Cardiac muscle cell (in vitro differentiated cells and primary cell): ENCODE measurements at regions not wholly inside any gene's neighbourhood (a gene's known extent, or its start where the extent isn't known, plus 50 kb on each side); places are given as distances from the start of the nearest gene placed in this dataset.

Experiments used
- DNase-seq, 2 donors: peaks; one replicate each; pipeline versions ENCODE4 v3.0.0 to v3.0.0-alpha.2; 2010 to 2017; ENCODE audit warnings: low read depth in 1 of 2, low spot score in 1 of 2
- H3K27ac ChIP-seq: fragments of 200-600 bp; sonication (generic); 2 replicates; pipeline ENCODE4 v1.5.1; 2016
- H3K27me3 ChIP-seq: fragments of 200-600 bp; sonication (generic); 2 replicates; pipeline ENCODE4 v1.6.0; 2016; ENCODE audit warnings: control low read depth
- H3K36me3 ChIP-seq: fragments of 200-600 bp; sonication (generic); 2 replicates; pipeline ENCODE4 v1.5.1; 2016; ENCODE audit warnings: control low read depth
- H3K4me1 ChIP-seq: fragments of 200-600 bp; sonication (generic); 2 replicates; pipeline ENCODE4 v1.8.1; 2017; ENCODE audit warnings: low read depth, mild to moderate bottlenecking, mixed run types
- H3K4me3 ChIP-seq: fragments of 200-600 bp; sonication (generic); 2 replicates; pipeline ENCODE4 v1.5.1; 2016; ENCODE audit warnings: mild to moderate bottlenecking
- H3K9me3 ChIP-seq: fragments of 200-600 bp; sonication (generic); 2 replicates; pipeline ENCODE4 v1.5.1; 2017; ENCODE audit warnings: low read depth, mild to moderate bottlenecking, control low read depth
- CTCF ChIP-seq: IDR thresholded peaks from 2 replicates; pipeline ENCODE4 v1.5.1; 2012; ENCODE audit warnings: low read depth, mild to moderate bottlenecking, low read length

GRCh38 chr20:58097943-58098342 lies 130.5 kb downstream of the ANKRD60 start:
- H3K4me3 ChIP-seq, result no peak overlapping the region
- no peak for DNase-seq
- no peaks in the 10 kb centered on the region for H3K36me3 ChIP-seq
- TF ChIP-seq CTCF, result no peak
- H3K27me3 ChIP-seq, result no peaks in the 10 kb centered on the region
- H3K9me3 ChIP-seq, result no peaks in the 10 kb centered on the region
- no peaks in the 10 kb centered on the region for H3K4me1 ChIP-seq
- no peak overlapping the region for H3K27ac ChIP-seq

- H3K27ac ChIP-seq, result no peak overlapping the region
- H3K9me3 ChIP-seq, result no peaks in the 10 kb centered on the region
- H3K27me3 ChIP-seq, result no peaks in the 10 kb centered on the region
- no peak for DNase-seq
- H3K4me1 ChIP-seq, result no peaks in the 10 kb centered on the region
- no peak for TF ChIP-seq CTCF
- H3K4me3 ChIP-seq, result no peak overlapping the region
- no peaks in the 10 kb centered on the region for H3K36me3 ChIP-seq
Measured at GRCh38 chr20:58097429-58097828, 131.0 kb downstream of the ANKRD60 start.

- H3K4me1 ChIP-seq, result no peaks in the 10 kb centered on the region
- no peaks in the 10 kb centered on the region for H3K9me3 ChIP-seq
- no peaks in the 10 kb centered on the region for H3K27me3 ChIP-seq
- DNase-seq, result no peak
- H3K27ac ChIP-seq, result no peak overlapping the region
- H3K36me3 ChIP-seq, result no peaks in the 10 kb centered on the region
- no peak overlapping the region for H3K4me3 ChIP-seq
- TF ChIP-seq CTCF, result no peak
Measured at GRCh38 chr20:58096880-58097423, 131.5 kb downstream of the ANKRD60 start.

- no peak for DNase-seq
- no peak for TF ChIP-seq CTCF
- no peaks in the 10 kb centered on the region for H3K4me1 ChIP-seq
- no peaks in the 10 kb centered on the region for H3K9me3 ChIP-seq
- no peak overlapping the region for H3K27ac ChIP-seq
- H3K36me3 ChIP-seq, result no peaks in the 10 kb centered on the region
- no peaks in the 10 kb centered on the region for H3K27me3 ChIP-seq
- no peak overlapping the region for H3K4me3 ChIP-seq
Measured at GRCh38 chr20:58094698-58095097, 133.8 kb downstream of the ANKRD60 start.

- TF ChIP-seq CTCF, result no peak
- no peaks in the 10 kb centered on the region for H3K9me3 ChIP-seq
- no peak overlapping the region for H3K27ac ChIP-seq
- no peak for DNase-seq
- no peak overlapping the region for H3K4me3 ChIP-seq
- no peaks in the 10 kb centered on the region for H3K36me3 ChIP-seq
- no peaks in the 10 kb centered on the region for H3K4me1 ChIP-seq
- no peaks in the 10 kb centered on the region for H3K27me3 ChIP-seq
Measured at GRCh38 chr20:58094160-58094559, 134.3 kb downstream of the ANKRD60 start.

GRCh38 chr20:58092871-58093270 lies 135.6 kb downstream of the ANKRD60 start:
- Histone ChIP-seq H3K4me1 (no peaks in the 10 kb centered on the region), H3K4me3 (no peak overlapping the region), H3K36me3 (no peaks in the 10 kb centered on the region), H3K27ac (no peak overlapping the region), H3K27me3 (no peaks in the 10 kb centered on the region), H3K9me3 (no peaks in the 10 kb centered on the region)
- DNase-seq, result no peak
- TF ChIP-seq CTCF, result no peak
